HepG2 (cell line): ENCODE measurements at regions not wholly inside any gene's neighbourhood (a gene's known extent, or its start where the extent isn't known, plus 50 kb on each side); places are given as distances from the start of the nearest gene placed in this dataset.

Source experiments
- AFF4 ChIP-seq: sonication (generic); formaldehyde crosslinking; IDR thresholded peaks from 2 replicates; pipeline ENCODE4 v1.4.0; 2020; ENCODE audit warnings: missing genetic modification reagents
- ARID2 ChIP-seq: sonication (generic); formaldehyde crosslinking; IDR thresholded peaks from 2 replicates; pipeline ENCODE4 v1.8.1; 2022; ENCODE audit warnings: mild to moderate bottlenecking, missing genetic modification reagents, borderline replicate concordance
- CEBPZ ChIP-seq: IDR thresholded peaks from 2 replicates; pipeline ENCODE4 v1.6.1; 2012; ENCODE audit warnings: low read length, improper control_type of control experiment
- CTCF ChIP-seq: sonication (generic); formaldehyde crosslinking; IDR thresholded peaks from 2 replicates; pipeline ENCODE4 v1.5.0; 2020; ENCODE audit warnings: mild to moderate bottlenecking, missing genetic modification reagents, moderate library complexity
- MEIS2 ChIP-seq: sonication (generic); formaldehyde crosslinking; IDR thresholded peaks from 2 replicates; pipeline ENCODE4 v1.9.0; 2021; ENCODE audit warnings: mild to moderate bottlenecking, missing genetic modification reagents
- MTA1 ChIP-seq: sonication (generic); formaldehyde crosslinking; IDR thresholded peaks from 2 replicates; pipeline ENCODE4 v1.4.0; 2020; ENCODE audit warnings: missing genetic modification reagents, mild to moderate bottlenecking, borderline replicate concordance
- NFYB ChIP-seq: sonication (generic); formaldehyde crosslinking; IDR thresholded peaks from 2 replicates; pipeline ENCODE4 v1.4.0; 2020; ENCODE audit warnings: missing genetic modification reagents
- PAWR ChIP-seq: sonication (generic); formaldehyde crosslinking; IDR thresholded peaks from 2 replicates; pipeline ENCODE4 v1.4.0; 2020; ENCODE audit warnings: missing genetic modification reagents, mild to moderate bottlenecking, borderline replicate concordance
- POLR2A ChIP-seq, 2 experiments: IDR thresholded peaks; 2 replicates each; pipeline ENCODE4 v1.6.1; 2011; ENCODE audit warnings: low read depth in 2 of 2, low read length in 2 of 2, mild to moderate bottlenecking in 1 of 2, moderate library complexity in 1 of 2; ENCODE audit not compliant: insufficient read depth in 1 of 2
- POLR2AphosphoS5 ChIP-seq: IDR thresholded peaks from 2 replicates; pipeline ENCODE4 v1.6.1; 2012; ENCODE audit warnings: low read depth, low read length
- RNF2 ChIP-seq: fragments of 450-650 bp; conservative IDR thresholded peaks from 2 replicates; pipeline ENCODE4 v1.6.1; 2016; ENCODE audit warnings: low read depth
- USF2 ChIP-seq, 2 experiments: sonication (generic) in 1 of 2; formaldehyde crosslinking in 1 of 2; IDR thresholded peaks; 2 replicates each; pipeline versions ENCODE4 v1.5.1 to v1.6.1; 2011 to 2020; ENCODE audit warnings: borderline replicate concordance in 1 of 2, low read depth in 1 of 2, low read length in 1 of 2, mild to moderate bottlenecking in 1 of 2, missing genetic modification reagents in 1 of 2, moderate library complexity in 1 of 2
- ZFP36 ChIP-seq: fragments of 150-350 bp; IDR thresholded peaks from 2 replicates; pipeline ENCODE4 v1.6.1; 2018; ENCODE audit warnings: borderline replicate concordance, low read length, low read depth; ENCODE audit not compliant: partially characterized antibody
- ZFX ChIP-seq: sonication (generic); formaldehyde crosslinking; IDR thresholded peaks from 2 replicates; pipeline ENCODE4 v1.4.0; 2020; ENCODE audit warnings: mild to moderate bottlenecking, low read depth, missing genetic modification reagents, moderate library complexity

GRCh38 chr4:136847881-136848621, 684.2 kb downstream of the PCDH18 start:
- TF ChIP-seq ZFP36 (no peak), NFYB (no peak), RNF2 (no peak), ZFX (CRISPR knock-in tag) (no peak), CEBPZ (no peak), USF2 (IDR thresholded peaks at IDR 0.05; ENCODE audit: low read depth, low read length) (no peak), USF2 (CRISPR knock-in tag; IDR thresholded peaks at IDR 0.05; ENCODE audit: borderline replicate concordance) (no peak), MEIS2 (no peak), MTA1 (CRISPR knock-in tag) (no peak), POLR2AphosphoS5 (no peak), POLR2A (IDR thresholded peaks at IDR 0.05; ENCODE audit: insufficient read depth in 1 of 2, low read depth in 2 of 2, low read length in 2 of 2) (no peak), AFF4 (CRISPR knock-in tag) (no peak), CTCF (CRISPR knock-in tag) (no peak), PAWR (CRISPR knock-in tag) (no peak), ARID2 (CRISPR knock-in tag) (no peak)
